Cardiac muscle cell (in vitro differentiated cells and primary cell): ENCODE measurements at regions not wholly inside any gene's neighbourhood (a gene's known extent, or its start where the extent isn't known, plus 50 kb on each side); places are given as distances from the start of the nearest gene placed in this dataset.

Source experiments
- DNase-seq, 2 donors: peaks; one replicate each; pipeline versions ENCODE4 v3.0.0 to v3.0.0-alpha.2; 2010 to 2017; ENCODE audit warnings: low read depth in 1 of 2, low spot score in 1 of 2
- H3K27ac ChIP-seq: fragments of 200-600 bp; sonication (generic); 2 replicates; pipeline ENCODE4 v1.5.1; 2016
- H3K27me3 ChIP-seq: fragments of 200-600 bp; sonication (generic); 2 replicates; pipeline ENCODE4 v1.6.0; 2016; ENCODE audit warnings: control low read depth
- H3K36me3 ChIP-seq: fragments of 200-600 bp; sonication (generic); 2 replicates; pipeline ENCODE4 v1.5.1; 2016; ENCODE audit warnings: control low read depth
- H3K4me1 ChIP-seq: fragments of 200-600 bp; sonication (generic); 2 replicates; pipeline ENCODE4 v1.8.1; 2017; ENCODE audit warnings: low read depth, mild to moderate bottlenecking, mixed run types
- H3K4me3 ChIP-seq: fragments of 200-600 bp; sonication (generic); 2 replicates; pipeline ENCODE4 v1.5.1; 2016; ENCODE audit warnings: mild to moderate bottlenecking
- H3K9me3 ChIP-seq: fragments of 200-600 bp; sonication (generic); 2 replicates; pipeline ENCODE4 v1.5.1; 2017; ENCODE audit warnings: low read depth, mild to moderate bottlenecking, control low read depth
- TF ChIP-seq, protein P1 (sequence below): IDR thresholded peaks from 2 replicates; pipeline ENCODE4 v1.5.1; 2012; ENCODE audit warnings: low read depth, mild to moderate bottlenecking, low read length

DNA sequence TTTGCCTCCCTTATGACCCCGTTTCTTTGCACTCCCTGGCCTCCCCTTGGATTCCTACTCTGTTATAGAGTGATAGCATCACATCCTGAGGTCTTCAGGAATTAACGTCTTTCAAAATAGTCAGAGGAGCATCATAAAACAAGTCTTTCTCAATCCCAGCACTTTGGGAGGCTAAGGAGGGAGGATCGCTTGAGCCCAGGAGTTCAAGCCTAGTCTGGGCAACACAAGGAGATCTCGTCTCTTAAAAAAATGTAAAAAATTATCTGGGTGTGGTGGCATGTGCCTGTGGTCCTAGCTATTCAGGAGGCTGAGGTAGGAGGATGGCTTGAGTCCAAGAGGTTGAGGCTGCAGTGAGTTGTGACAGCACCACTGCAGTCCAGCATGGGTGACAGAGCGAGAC is 68.7 kb upstream of the AMPD3 start:
- Histone ChIP-seq H3K27ac (no peak overlapping the region), H3K27me3 (no peaks in the 10 kb centered on the region), H3K4me3 (no peak overlapping the region), H3K4me1 (no peaks in the 10 kb centered on the region), H3K36me3 (no peaks in the 10 kb centered on the region), H3K9me3 (no peaks in the 10 kb centered on the region)
- DNase-seq, result no peak
- TF ChIP-seq, protein P1, sequence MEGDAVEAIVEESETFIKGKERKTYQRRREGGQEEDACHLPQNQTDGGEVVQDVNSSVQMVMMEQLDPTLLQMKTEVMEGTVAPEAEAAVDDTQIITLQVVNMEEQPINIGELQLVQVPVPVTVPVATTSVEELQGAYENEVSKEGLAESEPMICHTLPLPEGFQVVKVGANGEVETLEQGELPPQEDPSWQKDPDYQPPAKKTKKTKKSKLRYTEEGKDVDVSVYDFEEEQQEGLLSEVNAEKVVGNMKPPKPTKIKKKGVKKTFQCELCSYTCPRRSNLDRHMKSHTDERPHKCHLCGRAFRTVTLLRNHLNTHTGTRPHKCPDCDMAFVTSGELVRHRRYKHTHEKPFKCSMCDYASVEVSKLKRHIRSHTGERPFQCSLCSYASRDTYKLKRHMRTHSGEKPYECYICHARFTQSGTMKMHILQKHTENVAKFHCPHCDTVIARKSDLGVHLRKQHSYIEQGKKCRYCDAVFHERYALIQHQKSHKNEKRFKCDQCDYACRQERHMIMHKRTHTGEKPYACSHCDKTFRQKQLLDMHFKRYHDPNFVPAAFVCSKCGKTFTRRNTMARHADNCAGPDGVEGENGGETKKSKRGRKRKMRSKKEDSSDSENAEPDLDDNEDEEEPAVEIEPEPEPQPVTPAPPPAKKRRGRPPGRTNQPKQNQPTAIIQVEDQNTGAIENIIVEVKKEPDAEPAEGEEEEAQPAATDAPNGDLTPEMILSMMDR, result no peak

DNA sequence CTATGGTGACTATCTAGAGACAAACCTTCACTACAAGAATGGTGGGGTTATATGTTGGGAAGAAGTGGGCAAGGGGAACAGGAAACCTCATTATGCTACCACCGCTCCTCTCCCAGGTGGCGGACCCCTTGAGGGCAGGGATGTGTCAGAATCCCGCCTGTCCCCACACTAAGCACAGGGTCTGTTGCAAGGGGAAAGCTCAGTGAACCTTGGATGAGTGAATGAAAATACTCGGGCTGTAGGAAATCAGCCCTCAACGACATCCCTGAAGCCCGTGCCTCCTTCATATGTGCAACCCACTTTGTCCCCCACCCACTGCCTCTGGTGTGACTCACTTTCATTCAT is 68.2 kb upstream of the AMPD3 start:
- TF ChIP-seq, protein P1, result no peak
- H3K36me3 ChIP-seq, result no peaks in the 10 kb centered on the region
- H3K27me3 ChIP-seq, result no peaks in the 10 kb centered on the region
- H3K27ac ChIP-seq, result no peak overlapping the region
- DNase-seq, result no peak
- H3K9me3 ChIP-seq, result no peaks in the 10 kb centered on the region
- H3K4me1 ChIP-seq, result no peaks in the 10 kb centered on the region
- H3K4me3 ChIP-seq, result no peak overlapping the region

DNA sequence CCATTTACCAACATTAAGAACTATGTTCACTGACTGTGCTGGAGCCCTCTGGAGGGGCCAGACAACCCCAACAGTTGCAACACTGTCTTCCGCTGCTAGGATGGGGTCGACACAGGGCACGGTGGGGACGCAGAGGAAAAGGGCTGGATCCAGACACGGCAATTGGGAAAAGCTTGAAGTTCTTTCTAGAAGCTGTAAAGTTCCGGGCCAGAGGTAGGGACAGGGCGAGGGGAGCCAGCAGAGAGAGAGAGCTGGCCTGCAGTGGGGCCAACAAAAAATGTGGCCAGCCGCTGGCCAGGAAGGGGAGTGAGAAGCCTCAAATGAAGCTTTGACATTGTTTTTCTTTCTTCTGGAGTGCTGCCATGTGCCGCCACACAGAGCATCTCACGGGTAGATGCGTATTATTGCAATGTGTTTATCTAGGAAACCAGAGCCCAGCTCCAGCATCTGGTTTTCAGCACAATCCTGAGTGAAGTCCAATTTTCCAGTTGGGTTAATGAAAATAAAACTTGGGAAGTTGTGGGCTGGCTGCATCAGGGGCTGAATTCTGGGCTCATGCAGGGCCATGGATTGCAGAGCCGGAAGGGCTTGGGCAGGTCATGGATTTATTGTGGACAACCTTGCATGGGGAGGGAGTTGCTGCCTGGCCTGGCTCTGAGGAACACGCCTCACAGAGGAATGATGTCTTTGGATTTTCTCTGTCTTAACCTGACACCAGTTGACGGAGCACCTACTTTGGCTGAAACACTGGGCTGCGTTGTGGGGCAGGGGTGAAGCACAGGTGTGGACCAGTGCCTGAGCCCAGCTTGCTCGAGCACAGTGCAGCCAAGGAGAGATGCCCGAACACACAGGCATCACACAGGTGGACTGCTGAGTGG is 67.6 kb upstream of the AMPD3 start:
- TF ChIP-seq, protein P1, result no peak
- Histone ChIP-seq H3K27me3 (no peaks in the 10 kb centered on the region), H3K36me3 (no peaks in the 10 kb centered on the region), H3K4me1 (no peaks in the 10 kb centered on the region), H3K9me3 (no peaks in the 10 kb centered on the region), H3K4me3 (no peak overlapping the region), H3K27ac (no peak overlapping the region)
- peak in 1 of 2 donors; percentile 98 for DNase-seq

DNA sequence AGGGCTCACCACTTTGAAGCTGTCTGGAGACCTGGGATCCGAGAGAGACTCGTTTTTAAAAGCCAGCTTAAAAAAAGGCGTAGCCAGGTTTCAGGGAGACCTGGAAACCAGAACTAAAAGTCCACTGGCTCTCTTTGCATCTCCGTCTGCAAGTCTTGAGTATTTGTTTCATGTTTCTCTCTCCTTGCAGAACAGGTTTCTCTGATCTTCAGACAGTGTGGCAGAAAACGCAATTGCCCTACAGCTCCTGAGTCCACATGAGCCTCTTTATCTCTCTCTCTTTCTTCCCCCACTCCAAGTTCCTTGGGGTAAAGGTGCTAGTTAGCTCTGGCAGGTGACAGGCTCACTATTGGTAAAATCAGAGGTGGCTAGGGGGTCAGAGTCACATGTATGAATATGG is 67.0 kb upstream of the AMPD3 start:
- Histone ChIP-seq H3K27ac (no peak overlapping the region), H3K9me3 (no peaks in the 10 kb centered on the region), H3K4me1 (no peaks in the 10 kb centered on the region), H3K4me3 (no peak overlapping the region), H3K27me3 (no peaks in the 10 kb centered on the region), H3K36me3 (no peaks in the 10 kb centered on the region)
- no peak for DNase-seq
- TF ChIP-seq, protein P1, result no peak

DNA sequence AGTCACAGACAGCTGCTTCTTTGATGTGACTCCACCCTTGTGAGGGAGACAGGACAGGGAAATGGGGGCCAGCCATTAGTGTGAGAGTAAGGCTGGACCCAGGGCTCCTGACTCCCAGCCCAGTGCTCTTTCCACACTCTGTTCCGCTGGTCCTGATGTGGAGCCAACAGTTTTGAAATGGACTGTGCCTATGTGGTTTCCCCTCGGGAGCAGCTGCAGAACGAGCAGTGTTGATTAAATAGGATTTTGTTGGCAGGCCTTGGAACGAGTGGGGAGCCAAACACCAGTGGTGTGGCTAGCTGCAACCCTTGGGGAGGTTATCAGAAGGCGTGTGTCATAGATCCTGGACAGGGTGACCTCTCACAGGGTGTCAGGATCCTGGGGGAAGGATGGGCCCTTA is 66.5 kb upstream of the AMPD3 start:
- Histone ChIP-seq H3K9me3 (no peaks in the 10 kb centered on the region), H3K27ac (no peak overlapping the region), H3K36me3 (no peaks in the 10 kb centered on the region), H3K4me1 (no peaks in the 10 kb centered on the region), H3K4me3 (no peak overlapping the region), H3K27me3 (no peaks in the 10 kb centered on the region)
- TF ChIP-seq, protein P1, result no peak
- DNase-seq, result peak in 1 of 2 donors; percentile 74
